Peyer's patch (tissue), 4 donors: ENCODE measurements at regions not wholly inside any gene's neighbourhood (a gene's known extent, or its start where the extent isn't known, plus 50 kb on each side); places are given as distances from the start of the nearest gene placed in this dataset.
A peak's percentile ranks its signal among the peaks of the same experiment; 100 is the strongest.

Source experiments
- DNase-seq, 3 donors: peaks; one replicate each; pipeline ENCODE4 v3.0.0-alpha.2; 2017 to 2019
- H3K27ac ChIP-seq, 4 donors: fragments of 200-600 bp; sonication (generic); one replicate each; pipeline ENCODE4 v1.5.1; 2016 to 2019
- H3K27me3 ChIP-seq, 2 donors: fragments of 200-600 bp; sonication (generic); one replicate each; pipeline ENCODE4 v1.5.1; 2019
- H3K36me3 ChIP-seq, 3 donors: fragments of 200-600 bp; sonication (generic); one replicate each; pipeline ENCODE4 v1.5.1; 2016 to 2019
- H3K4me1 ChIP-seq, 4 donors: fragments of 200-600 bp; sonication (generic); one replicate each; pipeline ENCODE4 v1.5.1; 2016 to 2019
- H3K4me3 ChIP-seq, 4 donors: fragments of 200-600 bp; sonication (generic); 1 replicate in 3 of 4; 2 replicates in 1 of 4; pipeline ENCODE4 v1.5.1; 2016 to 2019; ENCODE audit warnings: mild to moderate bottlenecking in 1 of 4
- H3K9me3 ChIP-seq, 4 donors: fragments of 200-600 bp; sonication (generic); one replicate each; pipeline ENCODE4 v1.5.1; 2016 to 2019; ENCODE audit warnings: mild to moderate bottlenecking in 1 of 4
- POLR2A ChIP-seq, 2 donors: fragments of 450-650 bp; IDR thresholded peaks; one replicate each; pipeline ENCODE4 v1.5.1; 2017; ENCODE audit warnings: antibody characterized with exemption in 2 of 2, mild to moderate bottlenecking in 2 of 2, moderate library complexity in 2 of 2
- TF ChIP-seq, protein P1 (sequence below), 6 experiments: fragments of 450-650 bp in 4 of 6; fragments of 200-600 bp in 2 of 6; sonication (generic) in 1 of 6; IDR thresholded peaks; one replicate each; pipeline ENCODE4 v1.5.1; 2017 to 2019; ENCODE audit warnings: antibody characterized with exemption in 6 of 6, mild to moderate bottlenecking in 3 of 6, moderate library complexity in 1 of 6

DNA sequence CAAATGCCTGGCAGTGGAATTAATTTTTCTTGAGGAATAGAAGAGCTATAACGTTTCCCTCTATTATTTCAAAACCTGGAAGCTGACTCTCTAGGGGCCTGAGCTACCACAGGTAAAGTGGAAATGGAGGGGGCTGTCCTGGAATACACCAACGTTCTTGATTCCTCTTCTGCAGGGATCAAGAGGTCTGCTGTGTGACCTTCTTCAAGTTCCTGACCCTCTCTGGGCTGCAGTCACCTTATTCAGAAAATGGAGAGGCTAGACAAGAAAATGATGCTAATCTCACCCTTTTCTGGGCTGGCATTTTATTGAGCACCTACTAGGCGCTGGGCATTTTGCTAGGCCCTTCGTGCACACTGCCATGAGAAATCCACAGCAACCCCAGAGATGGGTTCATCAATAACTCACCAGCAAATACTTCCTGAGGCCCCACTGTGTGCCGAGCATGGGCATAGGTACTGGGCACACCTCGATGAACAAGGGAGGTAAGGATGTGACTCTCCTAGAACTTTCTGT, 55.2 kb upstream of the DLK1 start:
- Histone ChIP-seq H3K27ac (no peak overlapping the region), H3K4me1 (peaks cover 0 to 36% (median 2%) of the 10 kb centered on the region in 4 donors), H3K36me3 (no peaks in the 10 kb centered on the region), H3K4me3 (no peak overlapping the region), H3K9me3 (no peaks in the 10 kb centered on the region), H3K27me3 (no peaks in the 10 kb centered on the region)
- no peak for TF ChIP-seq POLR2A (IDR thresholded peaks at IDR 0.05)
- TF ChIP-seq, protein P1, sequence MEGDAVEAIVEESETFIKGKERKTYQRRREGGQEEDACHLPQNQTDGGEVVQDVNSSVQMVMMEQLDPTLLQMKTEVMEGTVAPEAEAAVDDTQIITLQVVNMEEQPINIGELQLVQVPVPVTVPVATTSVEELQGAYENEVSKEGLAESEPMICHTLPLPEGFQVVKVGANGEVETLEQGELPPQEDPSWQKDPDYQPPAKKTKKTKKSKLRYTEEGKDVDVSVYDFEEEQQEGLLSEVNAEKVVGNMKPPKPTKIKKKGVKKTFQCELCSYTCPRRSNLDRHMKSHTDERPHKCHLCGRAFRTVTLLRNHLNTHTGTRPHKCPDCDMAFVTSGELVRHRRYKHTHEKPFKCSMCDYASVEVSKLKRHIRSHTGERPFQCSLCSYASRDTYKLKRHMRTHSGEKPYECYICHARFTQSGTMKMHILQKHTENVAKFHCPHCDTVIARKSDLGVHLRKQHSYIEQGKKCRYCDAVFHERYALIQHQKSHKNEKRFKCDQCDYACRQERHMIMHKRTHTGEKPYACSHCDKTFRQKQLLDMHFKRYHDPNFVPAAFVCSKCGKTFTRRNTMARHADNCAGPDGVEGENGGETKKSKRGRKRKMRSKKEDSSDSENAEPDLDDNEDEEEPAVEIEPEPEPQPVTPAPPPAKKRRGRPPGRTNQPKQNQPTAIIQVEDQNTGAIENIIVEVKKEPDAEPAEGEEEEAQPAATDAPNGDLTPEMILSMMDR (IDR thresholded peaks at IDR 0.05) = no peak
- no peak for DNase-seq

DNA sequence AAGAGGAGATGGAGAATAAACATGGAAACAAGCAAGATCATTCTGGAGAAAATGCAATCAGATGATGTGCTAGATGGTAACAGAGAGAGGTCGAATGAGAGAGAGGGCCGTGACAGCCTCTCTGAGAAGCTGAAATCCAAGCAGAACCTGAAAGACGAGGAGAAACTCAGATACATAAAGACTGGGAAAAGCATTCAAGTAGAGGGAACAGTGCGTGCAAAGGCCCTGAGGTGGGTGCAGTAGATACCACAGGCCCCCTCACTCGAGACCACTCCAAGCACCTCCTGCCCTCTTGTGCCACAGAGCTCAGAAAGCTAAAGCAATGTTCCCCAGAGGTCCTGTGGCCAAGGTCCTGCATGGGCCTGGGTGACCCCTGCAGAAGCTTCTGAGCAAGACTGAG, 54.8 kb upstream of the DLK1 start:
- peaks cover 0 to 39% (median 3%) of the 10 kb centered on the region in 4 donors for H3K4me1 ChIP-seq
- TF ChIP-seq POLR2A (IDR thresholded peaks at IDR 0.05) = no peak
- TF ChIP-seq, protein P1 (IDR thresholded peaks at IDR 0.05) = no peak
- no peaks in the 10 kb centered on the region for H3K9me3 ChIP-seq
- no peak overlapping the region for H3K4me3 ChIP-seq
- H3K27me3 ChIP-seq = no peaks in the 10 kb centered on the region
- H3K36me3 ChIP-seq = no peaks in the 10 kb centered on the region
- no peak overlapping the region for H3K27ac ChIP-seq
- DNase-seq = no peak

DNA sequence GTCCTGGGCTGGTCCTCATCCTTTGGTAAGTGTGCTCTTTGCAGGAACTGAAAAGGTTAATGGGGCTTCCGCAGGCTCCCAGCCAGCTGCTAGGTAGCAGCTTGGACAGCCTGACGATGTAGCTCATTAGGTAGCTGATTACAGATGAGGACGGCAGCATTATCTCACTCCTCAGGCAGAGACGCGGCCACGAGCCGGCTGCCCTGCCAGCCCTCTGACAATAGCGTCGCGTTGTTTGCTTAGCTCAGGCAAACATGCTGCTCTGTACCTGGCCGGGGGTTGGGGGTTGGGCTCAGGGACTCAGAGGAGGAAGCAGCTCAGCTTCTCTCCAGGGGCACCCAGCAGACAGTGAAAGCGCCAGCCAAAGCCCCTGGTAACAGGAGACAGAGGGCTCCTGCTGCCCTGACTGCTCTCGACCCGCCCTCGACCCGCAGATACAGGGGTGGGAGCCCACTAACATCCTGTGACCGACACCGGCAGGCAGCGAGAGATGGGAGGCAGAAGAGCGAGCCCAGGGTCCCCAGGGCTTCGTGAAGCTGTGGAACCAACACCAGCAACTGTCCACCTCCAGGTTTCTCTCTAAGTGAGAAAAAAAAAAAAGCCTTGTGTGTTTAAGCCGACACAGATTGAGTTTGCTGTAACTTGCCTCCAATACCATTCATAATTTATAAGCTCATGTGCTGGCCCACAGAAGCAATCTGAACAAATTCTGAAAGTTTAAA, 53.4 kb upstream of the DLK1 start:
- H3K27ac ChIP-seq = peak overlapping the region in 2 of 4 donors; percentile 13 to 36
- DNase-seq = peak in 2 of 3 donors; percentile 67 to 78
- no peaks in the 10 kb centered on the region for H3K27me3 ChIP-seq
- H3K4me1 ChIP-seq = peaks cover 0 to 47% (median 5%) of the 10 kb centered on the region in 4 donors
- TF ChIP-seq, protein P1 (IDR thresholded peaks at IDR 0.05) = no peak
- no peak for TF ChIP-seq POLR2A (IDR thresholded peaks at IDR 0.05)
- no peaks in the 10 kb centered on the region for H3K36me3 ChIP-seq
- no peak overlapping the region for H3K4me3 ChIP-seq
- no peaks in the 10 kb centered on the region for H3K9me3 ChIP-seq

DNA sequence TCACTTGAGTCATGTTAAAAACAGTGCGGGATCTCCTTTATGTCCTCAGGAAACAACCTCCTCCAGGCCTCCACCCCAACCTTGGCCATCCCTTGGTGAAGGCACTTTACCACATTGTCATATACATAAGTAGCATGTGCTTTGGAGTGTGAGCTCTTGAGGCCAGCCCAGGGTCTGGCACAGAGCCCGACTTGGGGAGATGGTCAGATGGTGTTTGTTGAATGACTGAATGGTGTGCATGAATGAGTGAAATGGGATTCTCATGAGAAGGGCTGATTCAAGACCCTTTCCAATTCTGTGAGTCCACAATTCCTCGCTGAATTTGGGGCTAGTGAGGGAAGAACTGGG, 52.9 kb upstream of the DLK1 start:
- TF ChIP-seq, protein P1 (IDR thresholded peaks at IDR 0.05) = no peak
- no peak for TF ChIP-seq POLR2A (IDR thresholded peaks at IDR 0.05)
- Histone ChIP-seq H3K27ac (no peak overlapping the region), H3K4me3 (no peak overlapping the region), H3K4me1 (peaks cover 0 to 47% (median 3%) of the 10 kb centered on the region in 4 donors), H3K27me3 (no peaks in the 10 kb centered on the region), H3K9me3 (no peaks in the 10 kb centered on the region), H3K36me3 (no peaks in the 10 kb centered on the region)
- no peak for DNase-seq

DNA sequence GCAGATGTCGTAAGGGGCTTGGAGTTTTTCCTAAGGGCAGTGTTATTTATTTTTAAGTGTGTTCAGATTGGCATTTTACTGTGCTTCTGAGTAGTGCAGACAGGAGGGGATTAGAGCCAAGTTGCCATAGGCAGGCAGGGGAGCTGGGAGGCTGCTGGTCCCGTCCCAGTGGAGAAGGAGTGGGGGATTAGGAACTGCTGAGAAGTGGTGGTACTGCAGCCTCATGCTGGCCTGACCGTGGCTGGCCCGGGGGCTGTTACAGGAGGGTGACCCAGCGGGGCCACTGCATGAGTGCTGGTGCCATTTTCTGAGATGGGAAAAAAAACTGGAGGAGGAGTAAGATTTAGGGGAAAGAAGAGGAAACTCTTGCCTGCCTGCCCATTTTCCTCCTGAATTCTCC, 52.3 kb upstream of the DLK1 start:
- Histone ChIP-seq H3K4me3 (no peak overlapping the region), H3K4me1 (peaks cover 0 to 46% (median 3%) of the 10 kb centered on the region in 4 donors), H3K27me3 (no peaks in the 10 kb centered on the region), H3K36me3 (no peaks in the 10 kb centered on the region), H3K9me3 (no peaks in the 10 kb centered on the region), H3K27ac (no peak overlapping the region)
- DNase-seq = no peak
- TF ChIP-seq, protein P1 (IDR thresholded peaks at IDR 0.05) = no peak
- no peak for TF ChIP-seq POLR2A (IDR thresholded peaks at IDR 0.05)
